ENCODE measurements at regions not wholly inside any gene's neighbourhood (a gene's known extent, or its start where the extent isn't known, plus 50 kb on each side); places are given as distances from the start of the nearest gene placed in this dataset.
"Not testable (repeated sequence)": the region's sequence is repeated elsewhere in the genome, so short reads cannot be mapped to it uniquely, and the experiment has no call there.

GRCh38 chr5:125987677-125988255 lies 435.4 kb upstream of the GRAMD2B start:
- H3K4me3 ChIP-seq (ENCODE audit: low read depth, low read length) = no peak overlapping the region
- no peak for TF ChIP-seq CTCF (IDR thresholded peaks at IDR 0.05; ENCODE audit: insufficient read depth, low read depth, low read length)
- no peak for DNase-seq (ENCODE audit: low read depth)

- DNase-seq (ENCODE audit: low read depth) = no peak
- TF ChIP-seq CTCF (IDR thresholded peaks at IDR 0.05; ENCODE audit: insufficient read depth, low read depth, low read length) = no peak
- H3K4me3 ChIP-seq (ENCODE audit: low read depth, low read length) = no peak overlapping the region
These were observed 431.2 kb upstream of the GRAMD2B start for GRCh38 chr5:125992050-125992449.

- H3K4me3 ChIP-seq (ENCODE audit: low read depth, low read length); DNase-seq (ENCODE audit: low read depth): not testable (repeated sequence)
These were observed 423.8 kb upstream of the GRAMD2B start for GRCh38 chr5:125999271-126000030.

DNA sequence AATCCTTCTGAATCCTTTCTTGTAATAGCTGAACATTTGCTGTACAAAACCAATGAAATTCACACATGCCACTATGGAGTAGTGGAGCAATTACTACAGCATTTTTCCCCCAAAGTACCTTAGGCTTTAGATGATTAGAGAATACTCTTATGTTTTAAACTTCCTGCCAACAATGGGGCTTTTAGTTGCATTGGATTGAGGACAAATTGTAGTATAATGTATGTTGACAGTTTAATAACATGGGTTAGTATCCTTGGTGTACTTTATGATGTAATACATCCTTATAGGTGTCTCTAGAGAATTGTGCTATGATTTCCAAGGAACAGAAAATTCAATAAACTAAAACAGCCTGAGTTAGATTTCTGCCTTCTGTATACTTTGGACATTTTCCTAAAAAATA lies 422.7 kb upstream of the GRAMD2B start:
- DNase-seq (ENCODE audit: low read depth) = no peak
- H3K4me3 ChIP-seq (ENCODE audit: low read depth, low read length) = no peak overlapping the region
- TF ChIP-seq CTCF (IDR thresholded peaks at IDR 0.05; ENCODE audit: insufficient read depth, low read depth, low read length) = no peak

- TF ChIP-seq CTCF (IDR thresholded peaks at IDR 0.05; ENCODE audit: insufficient read depth, low read depth, low read length) = no peak
- no peak overlapping the region for H3K4me3 ChIP-seq (ENCODE audit: low read depth, low read length)
- DNase-seq (ENCODE audit: low read depth) = peak; percentile 89
These were observed 420.8 kb upstream of the GRAMD2B start for GRCh38 chr5:126002222-126002897.

GRCh38 chr5:126003309-126003708 lies 419.9 kb upstream of the GRAMD2B start:
- peak; percentile 71 for DNase-seq (ENCODE audit: low read depth)

More at GRCh38 chr5:126003309-126003708, 419.9 kb upstream of the GRAMD2B start:
- TF ChIP-seq CTCF (IDR thresholded peaks at IDR 0.05; ENCODE audit: insufficient read depth, low read depth, low read length) = no peak
- no peak overlapping the region for H3K4me3 ChIP-seq (ENCODE audit: low read depth, low read length)

Data from fibroblast of villous mesenchyme (primary cell).